ENCODE measurements at regions not wholly inside any gene's neighbourhood (a gene's known extent, or its start where the extent isn't known, plus 50 kb on each side); places are given as distances from the start of the nearest gene placed in this dataset.

- Histone ChIP-seq H3K4me2 (ENCODE audit: insufficient read depth, insufficient read length, low read length) (no peak overlapping the region), H3T11ph (ENCODE audit: low read length) (no peak overlapping the region), H3K4me1 (ENCODE audit: insufficient read depth, low read length) (no peaks in the 10 kb centered on the region), H3K4ac (ENCODE audit: low read depth, low read length) (no peak overlapping the region), H3K23ac (ENCODE audit: insufficient read length, low read depth, low read length) (no peak overlapping the region), H2AK5ac (ENCODE audit: insufficient read length, low read length) (no peak overlapping the region), H2AFZ (ENCODE audit: low read length) (no peak overlapping the region), H3K27ac (ENCODE audit: insufficient read length, low read depth, low read length) (no peak overlapping the region), H4K20me1 (ENCODE audit: control insufficient read depth, insufficient read depth, insufficient read length) (peaks cover 3% of the 10 kb centered on the region), H3K9ac (ENCODE audit: extremely low read depth, insufficient read length, low read length) (no peak overlapping the region), H3K27me3 (ENCODE audit: insufficient read depth, low read length) (no peaks in the 10 kb centered on the region; the same call in 1 of the 2 replicates), H2BK15ac (ENCODE audit: low read depth, low read length) (no peak overlapping the region), H2BK120ac (ENCODE audit: low read depth, low read length, poor library complexity, severe bottlenecking) (no peak overlapping the region), H3K79me1 (ENCODE audit: insufficient read depth, low read depth, low read length, poor library complexity, severe bottlenecking) (no peaks in the 10 kb centered on the region), H3K14ac (ENCODE audit: insufficient read depth, low read length) (no peak overlapping the region), H4K8ac (replicated peaks; ENCODE audit: insufficient read length, low read depth, low read length) (no peak overlapping the region), H2BK20ac (ENCODE audit: low read depth, low read length, poor library complexity, severe bottlenecking) (no peak overlapping the region), H2BK12ac (ENCODE audit: insufficient read length, low read depth, low read length) (no peak overlapping the region), H4K5ac (ENCODE audit: insufficient read length, low read depth, low read length) (no peak overlapping the region), H3K18ac (ENCODE audit: insufficient read length, low read depth, low read length) (no peak overlapping the region), H2BK5ac (ENCODE audit: insufficient read length, low read length) (no peak overlapping the region), H3K23me2 (ENCODE audit: insufficient read length, low read depth, low read length, poor library complexity, severe bottlenecking) (no peaks in the 10 kb centered on the region), H3K79me2 (ENCODE audit: insufficient read depth, low read length) (no peaks in the 10 kb centered on the region), H3K9me3 (ENCODE audit: control insufficient read depth, low read depth, low read length) (no peaks in the 10 kb centered on the region), H4K91ac (ENCODE audit: insufficient read length, low read depth, low read length) (no peak overlapping the region), H3K56ac (ENCODE audit: insufficient read length, low read depth, low read length) (no peak overlapping the region)
- no peak for TF ChIP-seq CTCF (conservative IDR thresholded peaks at IDR 0.05)
- Mint-ChIP-seq H3K4me1 (peaks cover 2 to 12% of the 10 kb centered on the region in 2 experiments; a peak in 3 of 4 replicates), H3K4me3 (no peak overlapping the region), H3K27me3 (ENCODE audit: low read depth) (peaks cover 67% of the 10 kb centered on the region), H3K27ac (no peak overlapping the region), H3K9me3 (no peaks in the 10 kb centered on the region; a peak in 2 of 5 replicates), H3K36me3 (ENCODE audit: insufficient read depth in 1 of 3, low read depth in 3 of 3) (no peaks in the 10 kb centered on the region; a peak in 1 of 7 replicates)
- DNase-seq: no peak
- no CpG with 5 or more reads among the region's 6 CpGs for WGBS (ENCODE audit: extremely low coverage, insufficient read length, low lambda C conversion rate)
These were observed 54.9 kb downstream of the CAMK2N1 start for GRCh38 chr1:20431176-20431460.

Data from H9 (cell line).